GM12874 (cell line): ENCODE measurements at regions not wholly inside any gene's neighbourhood (a gene's known extent, or its start where the extent isn't known, plus 50 kb on each side); places are given as distances from the start of the nearest gene placed in this dataset.

Source experiments
- CTCF ChIP-seq: IDR thresholded peaks from 2 replicates; pipeline ENCODE4 v1.5.1; 2011; ENCODE audit warnings: low read depth, mild to moderate bottlenecking, control low read depth, low read length, moderate library complexity; ENCODE audit not compliant: insufficient read depth

- no peak for TF ChIP-seq CTCF
Measured at GRCh38 chr4:165793236-165793635, 79.8 kb upstream of the TLL1 start.

- TF ChIP-seq CTCF, result no peak
Measured at GRCh38 chr4:165794834-165795233, 78.2 kb upstream of the TLL1 start.

GRCh38 chr4:165799384-165799815 is 73.6 kb upstream of the TLL1 start:
- no peak for TF ChIP-seq CTCF

GRCh38 chr4:165802452-165802851 is 70.6 kb upstream of the TLL1 start:
- TF ChIP-seq CTCF, result no peak

GRCh38 chr4:165803005-165803404 is 70.0 kb upstream of the TLL1 start:
- TF ChIP-seq CTCF, result no peak

GRCh38 chr4:165805406-165805805 is 67.6 kb upstream of the TLL1 start:
- TF ChIP-seq CTCF, result no peak

- no peak for TF ChIP-seq CTCF
Measured at GRCh38 chr4:165806613-165807012, 66.4 kb upstream of the TLL1 start.

GRCh38 chr4:165810726-165811125 is 62.3 kb upstream of the TLL1 start:
- TF ChIP-seq CTCF, result no peak
